GM12891 (cell line): ENCODE measurements at regions not wholly inside any gene's neighbourhood (a gene's known extent, or its start where the extent isn't known, plus 50 kb on each side); places are given as distances from the start of the nearest gene placed in this dataset.

Experiments
- POLR2A ChIP-seq: IDR thresholded peaks from 2 replicates; pipeline ENCODE4 v1.6.1; 2011; ENCODE audit warnings: low read depth, low read length, control low read depth
- SPI1 ChIP-seq: IDR thresholded peaks from 2 replicates; pipeline ENCODE4 v1.6.1; 2011; ENCODE audit warnings: low read depth, low read length, control low read depth

GRCh38 chr16:35181422-35182030 is 1722.1 kb downstream of the TP53TG3F start:
- TF ChIP-seq POLR2A: no peak
- no peak for TF ChIP-seq SPI1
